ENCODE measurements at regions not wholly inside any gene's neighbourhood (a gene's known extent, or its start where the extent isn't known, plus 50 kb on each side); places are given as distances from the start of the nearest gene placed in this dataset.

DNA sequence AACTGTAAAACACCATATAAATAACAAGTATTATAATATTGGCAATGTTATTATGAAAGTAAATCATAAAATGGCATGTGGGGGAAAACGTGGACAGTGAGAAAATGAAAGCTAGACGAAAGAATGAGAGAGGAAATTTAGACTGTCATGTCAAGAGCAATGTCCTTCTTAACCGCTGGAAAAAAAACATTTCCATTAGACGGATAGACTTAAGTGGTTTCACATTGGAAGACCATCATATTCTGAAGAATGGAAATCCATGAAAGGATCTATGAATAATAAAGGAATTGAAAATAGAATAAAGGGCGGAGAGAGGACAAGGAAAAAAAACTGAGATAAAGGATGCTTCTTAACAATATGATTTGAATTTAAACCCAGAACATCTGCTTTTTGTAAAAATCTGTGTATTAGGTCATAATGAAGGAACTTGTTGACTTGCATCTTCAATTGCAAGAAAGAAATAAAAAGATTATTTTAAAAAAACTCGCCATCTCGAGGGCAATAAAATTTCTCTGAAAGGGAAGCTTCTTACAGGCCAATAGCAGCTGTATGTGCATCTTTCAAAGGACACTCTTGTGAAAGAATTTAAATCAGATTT lies 90.6 kb downstream of the SPRY2 start:
- Mint-ChIP-seq H3K36me3 (ENCODE audit: insufficient read depth) (no peaks in the 10 kb centered on the region), H3K27me3 (no peaks in the 10 kb centered on the region), H3K9me3 (no peaks in the 10 kb centered on the region), H3K27ac (ENCODE audit: low read depth) (no peak overlapping the region), H3K4me3 (no peak overlapping the region), H3K4me1 (no peaks in the 10 kb centered on the region)
- ATAC-seq (replicated peaks; ENCODE audit: extremely low read depth, poor library complexity, severe bottlenecking) (no peak), DNase-seq (ENCODE audit: low spot score in 2 of 2) (no peak)

DNA sequence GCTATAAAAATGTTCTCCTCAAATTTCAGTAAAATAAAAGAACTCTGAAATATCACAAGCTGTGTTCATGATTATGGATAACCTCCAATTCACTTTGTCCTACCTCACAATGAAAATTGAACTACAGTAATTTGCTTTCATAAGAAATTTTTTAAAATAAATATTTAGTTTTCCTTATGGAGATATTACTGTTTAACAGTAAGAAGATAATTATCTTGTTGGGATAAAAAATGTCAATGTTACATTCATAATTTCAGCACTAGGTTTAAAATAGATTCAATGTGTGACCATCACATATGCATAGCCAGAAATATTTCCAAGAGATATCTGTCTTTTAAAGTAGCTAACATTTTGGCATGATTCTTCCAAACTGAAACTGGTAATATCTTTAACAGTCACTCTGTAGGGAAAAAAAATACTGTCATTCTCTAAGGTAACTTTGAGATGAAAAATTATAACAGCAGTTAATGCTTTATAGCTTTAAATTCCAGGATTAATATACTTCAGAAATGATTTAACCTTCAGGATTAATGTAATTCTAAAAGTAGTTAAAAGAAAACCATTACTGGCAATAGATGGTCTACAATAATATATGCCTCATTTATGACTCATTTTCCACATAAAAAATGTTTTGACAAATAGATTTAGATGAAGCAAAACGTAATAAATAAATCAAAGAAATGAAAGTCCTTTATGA lies 91.3 kb downstream of the SPRY2 start:
- Mint-ChIP-seq H3K9me3 (no peaks in the 10 kb centered on the region), H3K36me3 (ENCODE audit: insufficient read depth) (no peaks in the 10 kb centered on the region), H3K27me3 (no peaks in the 10 kb centered on the region), H3K4me3 (no peak overlapping the region), H3K4me1 (no peaks in the 10 kb centered on the region), H3K27ac (ENCODE audit: low read depth) (no peak overlapping the region)
- no peak for ATAC-seq (replicated peaks; ENCODE audit: extremely low read depth, poor library complexity, severe bottlenecking)
- DNase-seq (ENCODE audit: low spot score in 2 of 2) = no peak

DNA sequence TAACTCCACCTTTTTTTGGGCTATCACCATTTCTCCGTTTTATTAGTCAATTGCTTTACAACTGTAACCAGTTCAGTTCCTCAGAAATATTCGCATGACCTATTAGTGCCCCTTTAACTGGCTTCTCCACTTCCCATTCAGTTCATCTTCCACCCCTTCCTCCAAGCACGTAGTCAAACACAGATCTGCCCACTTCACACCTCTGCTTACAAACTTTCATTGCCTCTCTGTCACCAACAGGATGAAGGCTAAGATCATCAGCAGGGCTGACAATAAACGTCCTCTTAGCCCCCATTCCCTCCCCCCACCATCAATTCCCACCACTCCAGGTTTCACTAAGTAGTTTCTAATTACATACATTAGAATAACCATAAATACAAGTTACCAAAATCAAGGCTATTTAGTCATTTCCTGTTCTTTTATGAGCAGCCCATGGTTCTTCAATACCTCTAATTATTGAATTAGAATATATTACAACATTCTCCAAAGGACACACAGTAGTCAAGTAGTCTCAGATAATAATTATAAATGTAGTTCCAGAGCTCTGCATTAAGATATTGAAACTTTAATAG lies 95.7 kb downstream of the SPRY2 start:
- Mint-ChIP-seq H3K4me1 (no peaks in the 10 kb centered on the region), H3K27me3 (no peaks in the 10 kb centered on the region), H3K27ac (ENCODE audit: low read depth) (no peak overlapping the region), H3K9me3 (peaks cover 5% of the 10 kb centered on the region), H3K36me3 (ENCODE audit: insufficient read depth) (no peaks in the 10 kb centered on the region), H3K4me3 (no peak overlapping the region)
- ATAC-seq (replicated peaks; ENCODE audit: extremely low read depth, poor library complexity, severe bottlenecking) (no peak), DNase-seq (ENCODE audit: low spot score in 2 of 2) (no peak)

DNA sequence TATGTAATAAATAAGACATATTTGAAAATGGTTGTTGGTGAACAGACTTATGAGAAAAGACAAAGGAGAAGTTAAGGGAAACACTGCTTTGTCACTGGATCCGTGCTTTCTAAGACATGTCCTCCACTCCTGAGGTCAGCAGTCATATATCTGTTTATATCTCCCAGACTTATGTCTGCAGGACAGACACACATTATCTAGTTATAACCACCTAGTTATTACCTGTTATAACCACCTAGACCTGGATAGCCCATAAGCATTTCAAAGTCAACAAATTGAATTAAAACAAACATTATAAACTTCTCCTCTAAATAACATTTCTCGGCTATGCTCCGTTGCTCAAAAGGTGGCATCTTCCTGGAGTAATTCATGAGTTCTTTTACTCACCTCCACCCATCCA lies 96.4 kb downstream of the SPRY2 start:
- Mint-ChIP-seq H3K36me3 (ENCODE audit: insufficient read depth) (no peaks in the 10 kb centered on the region), H3K27ac (ENCODE audit: low read depth) (no peak overlapping the region), H3K27me3 (no peaks in the 10 kb centered on the region), H3K4me3 (no peak overlapping the region), H3K4me1 (no peaks in the 10 kb centered on the region), H3K9me3 (peaks cover 5% of the 10 kb centered on the region)
- no peak for ATAC-seq (replicated peaks; ENCODE audit: extremely low read depth, poor library complexity, severe bottlenecking)
- no peak for DNase-seq (ENCODE audit: low spot score in 2 of 2)

DNA sequence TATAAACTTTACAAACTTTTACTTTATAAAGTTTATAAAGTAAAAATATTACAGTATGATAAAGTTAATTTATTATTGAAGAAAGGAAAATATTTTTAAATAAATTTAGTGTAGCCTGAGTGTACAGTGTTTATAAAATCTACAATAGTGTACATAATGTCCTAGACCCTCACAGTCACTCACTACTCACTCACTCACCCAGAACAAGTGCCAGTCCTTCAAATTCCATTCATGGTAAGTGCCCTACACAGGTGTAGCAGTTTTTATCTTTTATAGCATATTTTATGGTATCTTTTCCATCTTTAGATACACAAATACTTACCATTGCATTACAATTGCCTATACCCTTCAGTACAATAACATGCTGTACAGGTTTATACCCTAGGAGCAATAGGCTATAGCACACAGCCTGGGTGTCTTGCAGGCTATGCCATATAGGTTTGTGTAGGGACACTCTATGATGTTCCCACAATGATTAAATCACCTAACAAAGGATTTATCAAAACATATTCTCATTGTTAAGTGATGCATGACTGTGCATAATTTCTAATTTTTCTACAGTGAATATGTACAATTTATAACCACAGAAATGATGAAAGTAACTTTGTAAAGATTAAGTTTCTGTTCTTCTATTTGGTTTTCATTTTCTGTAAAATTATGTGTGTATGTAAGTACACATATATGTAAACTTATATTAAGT lies 98.0 kb downstream of the SPRY2 start:
- no peaks in the 10 kb centered on the region for H3K4me1 Mint-ChIP-seq
- DNase-seq (ENCODE audit: low spot score in 2 of 2) = no peak
- H3K4me3 Mint-ChIP-seq = no peak overlapping the region
- no peak for ATAC-seq (replicated peaks; ENCODE audit: extremely low read depth, poor library complexity, severe bottlenecking)
- peaks cover 11% of the 10 kb centered on the region for H3K27me3 Mint-ChIP-seq
- no peak overlapping the region for H3K27ac Mint-ChIP-seq (ENCODE audit: low read depth)
- H3K36me3 Mint-ChIP-seq (ENCODE audit: insufficient read depth) = no peaks in the 10 kb centered on the region
- H3K9me3 Mint-ChIP-seq = peaks cover 11% of the 10 kb centered on the region

DNA sequence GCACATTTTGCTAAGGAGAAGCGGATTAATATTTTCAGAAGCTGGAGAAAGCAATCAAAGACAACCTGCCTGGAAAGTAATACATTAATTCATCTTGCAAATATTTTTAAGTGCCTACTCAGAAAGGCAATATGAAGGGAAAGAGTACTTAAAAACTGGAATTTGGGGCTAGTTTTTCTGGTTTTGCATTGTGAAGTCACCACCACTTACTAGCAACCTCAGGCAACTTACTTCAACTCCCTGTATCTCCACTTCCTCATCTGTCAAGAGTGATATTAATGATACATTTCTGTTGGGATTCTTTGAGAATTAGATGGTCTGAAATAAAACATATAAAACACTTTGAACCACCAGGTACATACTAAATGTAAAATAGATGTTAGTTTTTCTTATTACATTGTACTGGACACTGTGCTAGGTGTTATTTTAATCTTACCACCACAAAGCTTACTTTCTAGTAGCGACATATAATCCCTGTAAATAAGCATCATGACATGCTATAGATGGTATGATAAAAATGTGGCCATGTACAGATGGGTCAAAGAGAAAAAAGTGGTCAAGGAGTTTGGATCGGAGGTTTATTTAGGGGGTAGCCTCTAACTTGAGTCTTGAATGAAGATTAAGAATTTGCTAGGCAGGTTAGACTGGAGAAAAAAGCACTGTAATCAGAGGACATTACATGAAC lies 101.2 kb downstream of the SPRY2 start:
- Mint-ChIP-seq H3K27ac (ENCODE audit: low read depth) (no peak overlapping the region), H3K4me1 (no peaks in the 10 kb centered on the region), H3K9me3 (peaks cover 11% of the 10 kb centered on the region), H3K27me3 (peaks cover 11% of the 10 kb centered on the region), H3K36me3 (ENCODE audit: insufficient read depth) (no peaks in the 10 kb centered on the region), H3K4me3 (no peak overlapping the region)
- no peak for ATAC-seq (replicated peaks; ENCODE audit: extremely low read depth, poor library complexity, severe bottlenecking)
- DNase-seq (ENCODE audit: low spot score in 2 of 2) = no peak

DNA sequence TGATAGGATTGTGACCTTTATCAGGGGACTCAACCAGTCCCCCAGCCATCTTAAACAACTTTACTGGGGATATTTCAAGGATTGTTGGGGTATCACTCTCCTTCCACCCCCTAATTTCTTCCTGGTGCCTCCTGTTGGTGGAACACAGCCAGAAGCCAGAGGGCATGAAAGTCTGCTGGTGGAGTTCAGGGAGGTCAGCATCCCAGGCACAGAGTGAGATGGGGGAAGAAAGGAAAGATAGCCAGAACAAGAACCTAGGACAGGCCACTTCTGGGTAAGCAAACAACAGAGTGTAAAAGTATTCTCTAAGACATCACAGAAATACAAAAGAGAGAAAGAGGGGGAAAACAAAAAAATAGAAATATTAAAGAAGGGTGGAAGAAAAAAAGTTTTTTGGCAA lies 101.8 kb downstream of the SPRY2 start:
- Mint-ChIP-seq H3K27ac (ENCODE audit: low read depth) (no peak overlapping the region), H3K27me3 (peaks cover 11% of the 10 kb centered on the region), H3K4me3 (no peak overlapping the region), H3K4me1 (no peaks in the 10 kb centered on the region), H3K9me3 (peaks cover 9% of the 10 kb centered on the region), H3K36me3 (ENCODE audit: insufficient read depth) (no peaks in the 10 kb centered on the region)
- no peak for DNase-seq (ENCODE audit: low spot score in 2 of 2)
- ATAC-seq (replicated peaks; ENCODE audit: extremely low read depth, poor library complexity, severe bottlenecking) = no peak

DNA sequence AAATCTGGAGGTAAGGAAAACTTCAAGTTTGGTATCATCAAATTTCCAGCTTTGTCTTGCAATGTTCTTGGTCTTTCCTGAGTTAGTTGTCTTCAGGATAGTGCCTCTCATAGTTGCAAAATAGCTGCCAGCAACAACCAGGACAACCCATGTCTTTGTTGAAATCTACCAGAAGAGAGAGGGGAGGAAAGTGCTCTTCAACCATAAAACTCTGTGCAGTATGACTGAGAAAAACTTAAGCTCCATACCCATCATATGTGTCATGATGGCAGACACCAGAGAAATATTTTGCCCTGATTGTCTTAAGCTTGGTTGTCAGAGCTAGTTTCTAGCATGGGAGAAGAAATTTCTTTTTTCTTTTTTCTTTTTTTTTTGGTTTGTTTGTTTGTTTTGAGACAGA lies 103.3 kb downstream of the SPRY2 start:
- H3K36me3 Mint-ChIP-seq (ENCODE audit: insufficient read depth) = no peaks in the 10 kb centered on the region
- no peak for DNase-seq (ENCODE audit: low spot score in 2 of 2)
- no peak overlapping the region for H3K4me3 Mint-ChIP-seq
- H3K4me1 Mint-ChIP-seq = no peaks in the 10 kb centered on the region
- peaks cover 5% of the 10 kb centered on the region for H3K9me3 Mint-ChIP-seq
- no peak overlapping the region for H3K27ac Mint-ChIP-seq (ENCODE audit: low read depth)
- peaks cover 11% of the 10 kb centered on the region for H3K27me3 Mint-ChIP-seq
- no peak for ATAC-seq (replicated peaks; ENCODE audit: extremely low read depth, poor library complexity, severe bottlenecking)

DNA sequence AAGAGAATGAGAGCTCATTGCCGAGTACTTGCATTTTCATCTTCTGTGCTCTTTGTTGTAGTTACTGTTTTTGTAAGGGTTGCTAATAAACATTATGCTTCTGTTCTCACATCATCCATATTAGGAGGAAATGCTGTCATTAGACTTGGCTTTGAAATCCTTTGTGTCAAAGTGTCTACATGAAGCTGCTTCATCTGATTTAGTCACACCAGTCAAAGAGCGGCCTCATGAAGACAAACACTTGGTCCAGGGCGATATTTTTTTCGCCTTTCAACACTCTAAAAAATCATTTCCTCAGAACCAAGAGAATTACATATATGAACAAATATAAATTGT lies 105.0 kb downstream of the SPRY2 start:
- DNase-seq (ENCODE audit: low spot score in 2 of 2) (no peak), ATAC-seq (replicated peaks; ENCODE audit: extremely low read depth, poor library complexity, severe bottlenecking) (no peak)
- H3K9me3 Mint-ChIP-seq = peaks cover 5% of the 10 kb centered on the region
- H3K4me3 Mint-ChIP-seq = no peak overlapping the region
- H3K4me1 Mint-ChIP-seq = no peaks in the 10 kb centered on the region
- peaks cover 11% of the 10 kb centered on the region for H3K27me3 Mint-ChIP-seq
- peaks cover 2% of the 10 kb centered on the region for H3K36me3 Mint-ChIP-seq (ENCODE audit: insufficient read depth)
- no peak overlapping the region for H3K27ac Mint-ChIP-seq (ENCODE audit: low read depth)

DNA sequence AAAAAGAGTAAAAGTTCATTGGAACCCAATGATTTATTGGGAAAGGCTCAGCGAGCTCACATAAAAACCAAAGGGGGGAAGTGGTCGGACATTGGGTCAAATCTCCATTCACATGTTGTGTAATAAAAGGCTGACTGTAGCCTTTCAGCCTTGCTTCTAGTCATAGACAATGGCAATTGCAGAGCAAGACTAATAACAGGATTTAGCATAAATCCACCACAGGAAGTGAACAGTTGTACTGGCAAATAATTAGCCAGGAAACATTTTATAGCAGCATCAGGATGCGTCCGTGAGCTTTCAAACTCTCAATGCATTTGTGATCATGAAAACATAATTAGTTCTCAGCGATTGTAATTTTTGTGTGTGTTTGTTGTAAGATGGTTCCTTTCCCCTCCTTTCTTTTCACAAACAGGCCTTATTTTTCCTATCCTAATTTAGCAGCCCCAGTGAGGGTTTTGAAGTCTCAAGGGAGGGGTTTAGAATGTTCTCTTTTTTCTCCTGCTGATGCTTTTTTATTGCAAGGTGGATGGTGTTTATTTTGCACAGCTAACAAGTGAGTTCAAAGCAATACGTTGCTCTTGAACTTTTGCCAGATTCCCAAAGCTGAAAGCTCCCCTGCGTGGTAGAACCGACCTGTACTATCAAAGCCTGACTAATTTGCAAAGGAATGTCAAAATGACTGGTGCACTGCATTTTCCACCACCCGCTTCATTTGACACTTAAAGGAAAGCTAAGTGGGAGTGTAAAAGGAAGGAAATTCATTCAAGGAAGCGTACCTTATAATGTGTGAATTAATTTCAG lies 105.6 kb downstream of the SPRY2 start:
- Mint-ChIP-seq H3K36me3 (ENCODE audit: insufficient read depth) (peaks cover 2% of the 10 kb centered on the region), H3K27ac (ENCODE audit: low read depth) (no peak overlapping the region), H3K9me3 (peaks cover 5% of the 10 kb centered on the region), H3K27me3 (peaks cover 11% of the 10 kb centered on the region), H3K4me1 (no peaks in the 10 kb centered on the region), H3K4me3 (no peak overlapping the region)
- DNase-seq (ENCODE audit: low spot score in 2 of 2) = no peak
- ATAC-seq (replicated peaks; ENCODE audit: extremely low read depth, poor library complexity, severe bottlenecking) = no peak

DNA sequence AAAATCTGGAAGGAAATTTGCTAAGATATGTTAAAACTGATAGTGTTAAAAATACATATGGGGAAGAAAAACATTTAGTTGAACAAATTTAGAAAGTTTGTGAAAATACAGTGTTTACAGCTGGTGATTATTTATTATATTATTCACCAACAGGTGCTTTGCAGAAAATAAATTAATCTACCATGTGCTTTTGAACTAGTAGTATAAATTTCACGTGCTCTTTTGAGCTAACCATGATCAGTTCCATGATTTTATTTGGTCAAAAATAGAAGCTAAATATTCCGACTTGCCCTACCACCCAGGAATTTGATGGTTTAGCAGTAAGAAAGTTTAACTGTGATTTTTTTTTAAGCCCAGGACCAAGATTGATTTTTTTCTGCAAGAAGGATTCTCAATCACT lies 113.3 kb downstream of the SPRY2 start:
- Mint-ChIP-seq H3K9me3 (no peaks in the 10 kb centered on the region), H3K4me3 (no peak overlapping the region), H3K4me1 (no peaks in the 10 kb centered on the region), H3K36me3 (ENCODE audit: insufficient read depth) (peaks cover 4% of the 10 kb centered on the region), H3K27me3 (no peaks in the 10 kb centered on the region), H3K27ac (ENCODE audit: low read depth) (no peak overlapping the region)
- DNase-seq (ENCODE audit: low spot score in 2 of 2) (no peak), ATAC-seq (replicated peaks; ENCODE audit: extremely low read depth, poor library complexity, severe bottlenecking) (no peak)

DNA sequence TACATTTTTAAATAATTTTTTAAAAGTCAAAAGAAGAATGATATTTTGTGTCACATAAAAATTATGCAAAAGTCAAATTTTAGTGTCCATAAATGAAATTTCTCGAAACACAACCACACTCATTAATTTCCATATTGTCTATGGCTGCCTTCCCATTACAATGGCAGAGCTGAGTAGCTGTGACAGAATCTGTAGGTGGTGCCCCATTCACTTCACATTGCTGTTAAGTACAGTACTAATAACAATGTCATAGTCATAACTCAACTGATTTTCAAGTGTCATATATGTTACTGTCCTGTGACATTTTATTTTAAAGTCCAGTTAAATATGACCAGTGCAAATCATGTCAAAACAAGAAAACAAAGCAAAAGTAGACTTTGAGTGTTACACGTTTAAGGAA lies 114.3 kb downstream of the SPRY2 start:
- Mint-ChIP-seq H3K27ac (ENCODE audit: low read depth) (no peak overlapping the region), H3K4me3 (no peak overlapping the region), H3K36me3 (ENCODE audit: insufficient read depth) (peaks cover 2% of the 10 kb centered on the region), H3K9me3 (no peaks in the 10 kb centered on the region), H3K4me1 (no peaks in the 10 kb centered on the region), H3K27me3 (no peaks in the 10 kb centered on the region)
- ATAC-seq (replicated peaks; ENCODE audit: extremely low read depth, poor library complexity, severe bottlenecking) (no peak), DNase-seq (ENCODE audit: low spot score in 2 of 2) (no peak)

Measured in central memory CD8-positive, alpha-beta T cell (primary cell).